H7 (cell line): ENCODE measurements at regions not wholly inside any gene's neighbourhood (a gene's known extent, or its start where the extent isn't known, plus 50 kb on each side); places are given as distances from the start of the nearest gene placed in this dataset.

ENCODE experiments used
- DNase-seq: peaks from one replicate; pipeline ENCODE4 v3.0.0; 2012
- H3K27me3 ChIP-seq: 2 replicates; pipeline ENCODE4 v1.6.0; 2011; ENCODE audit warnings: mild to moderate bottlenecking, low read length; ENCODE audit not compliant: control insufficient read depth, insufficient read depth
- H3K36me3 ChIP-seq: replicated peaks from 2 replicates; pipeline ENCODE4 v1.5.1; 2011; ENCODE audit warnings: low read length; ENCODE audit not compliant: control insufficient read depth, insufficient read depth
- H3K4me3 ChIP-seq: 2 replicates; pipeline ENCODE4 v1.5.1; 2011; ENCODE audit warnings: low read depth, mild to moderate bottlenecking, control low read depth, low read length, moderate library complexity; ENCODE audit not compliant: insufficient read depth

DNA sequence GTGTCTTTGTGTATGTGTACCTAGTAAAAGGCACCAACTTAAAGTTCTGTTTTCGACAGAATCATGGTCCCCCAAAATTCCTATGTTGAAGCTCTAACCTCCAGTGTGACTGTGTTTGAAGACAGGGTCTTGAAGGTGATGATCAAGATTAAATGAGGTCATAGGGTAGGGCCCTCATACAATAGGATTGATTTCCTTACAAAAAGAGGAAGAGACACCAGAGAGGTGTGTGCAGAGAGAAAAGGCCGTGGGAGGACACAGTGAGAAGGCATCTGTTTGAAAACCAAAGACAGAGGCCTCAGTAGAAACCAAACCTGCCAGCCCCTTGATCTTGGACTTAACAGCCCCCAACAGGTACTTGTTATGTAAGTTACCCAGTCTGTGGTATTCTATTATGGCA is 52.0 kb upstream of the CORO2B start:
- Histone ChIP-seq H3K27me3 (no peaks in the 10 kb centered on the region), H3K4me3 (no peak overlapping the region), H3K36me3 (no peaks in the 10 kb centered on the region)
- no peak for DNase-seq

DNA sequence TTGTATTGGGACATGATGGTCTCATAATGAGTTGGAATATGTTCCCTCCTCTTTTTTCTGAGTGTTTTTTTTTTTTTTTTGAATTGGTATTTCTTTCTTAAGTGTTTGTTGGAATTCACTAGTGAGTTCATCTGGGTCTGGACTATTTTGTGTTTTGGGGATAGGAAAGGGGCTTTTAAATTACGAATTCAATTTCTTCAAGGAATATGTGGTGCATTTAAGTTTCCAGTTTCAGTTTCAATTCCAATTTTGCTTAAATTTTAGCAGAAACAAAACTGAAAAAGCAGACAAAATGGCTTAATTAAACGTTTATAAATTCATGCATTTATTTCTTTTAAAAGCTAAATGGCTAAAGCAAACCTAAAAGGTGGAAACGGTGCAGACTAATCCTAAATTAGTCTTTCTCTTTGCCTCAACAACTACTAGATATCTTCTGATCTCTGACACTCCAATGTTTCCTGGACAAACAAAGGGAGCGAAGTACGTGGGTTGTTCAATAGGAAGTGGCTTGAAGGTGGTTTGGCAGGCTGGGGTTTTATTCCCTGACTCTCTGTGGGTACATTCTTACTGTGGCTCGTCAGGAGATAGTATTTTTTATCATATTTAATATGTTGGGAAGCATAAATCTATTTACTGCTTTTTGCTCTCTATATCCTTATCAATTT is 50.0 kb upstream of the CORO2B start:
- Histone ChIP-seq H3K27me3 (no peaks in the 10 kb centered on the region), H3K36me3 (no peaks in the 10 kb centered on the region), H3K4me3 (no peak overlapping the region)
- no peak for DNase-seq
